HCEC 1CT (cell line): ENCODE measurements at regions not wholly inside any gene's neighbourhood (a gene's known extent, or its start where the extent isn't known, plus 50 kb on each side); places are given as distances from the start of the nearest gene placed in this dataset.
"Not testable (repeated sequence)": the region's sequence is repeated elsewhere in the genome, so short reads cannot be mapped to it uniquely, and the experiment has no call there.

Experiments
- DNase-seq: peaks from one replicate; pipeline ENCODE4 v3.0.0-alpha.2; 2017

- no peak for DNase-seq
Observed at GRCh38 chr13:37510441-37510840, 88.1 kb downstream of the POSTN start.

- DNase-seq, result no peak
Observed at GRCh38 chr13:37505531-37505930, 93.0 kb downstream of the POSTN start.

- DNase-seq, result no peak
Observed at GRCh38 chr13:37504251-37504650, 94.3 kb downstream of the POSTN start.

GRCh38 chr13:37503287-37503686, 95.3 kb downstream of the POSTN start:
- no peak for DNase-seq

- not testable (repeated sequence) for DNase-seq
Observed at GRCh38 chr13:37502303-37502993, 96.1 kb downstream of the POSTN start.

GRCh38 chr13:37501187-37501586, 97.4 kb downstream of the POSTN start:
- DNase-seq, result no peak

GRCh38 chr13:37495046-37495445, 103.5 kb downstream of the POSTN start:
- no peak for DNase-seq

- no peak for DNase-seq
Observed at GRCh38 chr13:37493775-37494174, 104.8 kb downstream of the POSTN start.

- peak; percentile 46 for DNase-seq
Observed at GRCh38 chr13:37492741-37493514, 105.6 kb downstream of the POSTN start.

GRCh38 chr13:37492075-37492474, 106.5 kb downstream of the POSTN start:
- DNase-seq, result no peak

- no peak for DNase-seq
Observed at GRCh38 chr13:37491661-37492060, 106.9 kb downstream of the POSTN start.

- DNase-seq, result no peak
Observed at GRCh38 chr13:37490176-37490779, 108.3 kb downstream of the POSTN start.

- peak; percentile 41 for DNase-seq
Observed at GRCh38 chr13:37488726-37489125, 109.8 kb downstream of the POSTN start.

GRCh38 chr13:37486171-37486681, 112.3 kb downstream of the POSTN start:
- DNase-seq, result no peak

- no peak for DNase-seq
Observed at GRCh38 chr13:37485756-37486155, 112.8 kb downstream of the POSTN start.

GRCh38 chr13:37484056-37484455, 114.5 kb downstream of the POSTN start:
- no peak for DNase-seq

GRCh38 chr13:37482331-37482730, 116.2 kb downstream of the POSTN start:
- no peak for DNase-seq

GRCh38 chr13:37481885-37482227, 116.7 kb downstream of the POSTN start:
- DNase-seq, result no peak

GRCh38 chr13:37481011-37481884, 117.3 kb downstream of the POSTN start:
- no peak for DNase-seq

- no peak for DNase-seq
Observed at GRCh38 chr13:37479916-37480315, 118.7 kb downstream of the POSTN start.

- peak; percentile 67 for DNase-seq
Observed at GRCh38 chr13:37476874-37477273, 121.7 kb downstream of the POSTN start.

- peak; percentile 49 for DNase-seq
Observed at GRCh38 chr13:37475966-37476365, 122.6 kb downstream of the POSTN start.

GRCh38 chr13:37475151-37475550, 123.4 kb downstream of the POSTN start:
- no peak for DNase-seq
